22Rv1 (cell line): ENCODE measurements at regions not wholly inside any gene's neighbourhood (a gene's known extent, or its start where the extent isn't known, plus 50 kb on each side); places are given as distances from the start of the nearest gene placed in this dataset.
"Not testable (repeated sequence)": the region's sequence is repeated elsewhere in the genome, so short reads cannot be mapped to it uniquely, and the experiment has no call there.

Experiments used
- H3K27ac ChIP-seq: fragments of 450-650 bp; 2 replicates; pipeline ENCODE4 v1.5.1; 2017
- ZFX ChIP-seq: fragments of 450-650 bp; IDR thresholded peaks from 2 replicates; pipeline ENCODE4 v1.6.1; 2017; ENCODE audit warnings: antibody characterized with exemption, borderline replicate concordance
- TF ChIP-seq, protein P1 (sequence below): fragments of 450-650 bp; IDR thresholded peaks from 2 replicates; pipeline ENCODE4 v1.5.1; 2017; ENCODE audit warnings: mild to moderate bottlenecking

GRCh38 chr1:98288494-98288893 lies 367.7 kb upstream of the DPYD start:
- H3K27ac ChIP-seq, result no peak overlapping the region
- TF ChIP-seq ZFX, result no peak
- TF ChIP-seq, protein P1, sequence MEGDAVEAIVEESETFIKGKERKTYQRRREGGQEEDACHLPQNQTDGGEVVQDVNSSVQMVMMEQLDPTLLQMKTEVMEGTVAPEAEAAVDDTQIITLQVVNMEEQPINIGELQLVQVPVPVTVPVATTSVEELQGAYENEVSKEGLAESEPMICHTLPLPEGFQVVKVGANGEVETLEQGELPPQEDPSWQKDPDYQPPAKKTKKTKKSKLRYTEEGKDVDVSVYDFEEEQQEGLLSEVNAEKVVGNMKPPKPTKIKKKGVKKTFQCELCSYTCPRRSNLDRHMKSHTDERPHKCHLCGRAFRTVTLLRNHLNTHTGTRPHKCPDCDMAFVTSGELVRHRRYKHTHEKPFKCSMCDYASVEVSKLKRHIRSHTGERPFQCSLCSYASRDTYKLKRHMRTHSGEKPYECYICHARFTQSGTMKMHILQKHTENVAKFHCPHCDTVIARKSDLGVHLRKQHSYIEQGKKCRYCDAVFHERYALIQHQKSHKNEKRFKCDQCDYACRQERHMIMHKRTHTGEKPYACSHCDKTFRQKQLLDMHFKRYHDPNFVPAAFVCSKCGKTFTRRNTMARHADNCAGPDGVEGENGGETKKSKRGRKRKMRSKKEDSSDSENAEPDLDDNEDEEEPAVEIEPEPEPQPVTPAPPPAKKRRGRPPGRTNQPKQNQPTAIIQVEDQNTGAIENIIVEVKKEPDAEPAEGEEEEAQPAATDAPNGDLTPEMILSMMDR, result no peak

- TF ChIP-seq, protein P1, result no peak
- no peak overlapping the region for H3K27ac ChIP-seq
These were observed 366.8 kb upstream of the DPYD start for GRCh38 chr1:98287626-98288025.

- TF ChIP-seq ZFX, result no peak
- TF ChIP-seq, protein P1, result no peak
These were observed 365.8 kb upstream of the DPYD start for GRCh38 chr1:98286656-98287055.

GRCh38 chr1:98285286-98285685 lies 364.5 kb upstream of the DPYD start:
- H3K27ac ChIP-seq, result not testable (repeated sequence)

More at GRCh38 chr1:98286656-98287055, 365.8 kb upstream of the DPYD start:
- H3K27ac ChIP-seq, result no peak overlapping the region

GRCh38 chr1:98280049-98280448 lies 359.2 kb upstream of the DPYD start:
- no peak overlapping the region for H3K27ac ChIP-seq
- TF ChIP-seq, protein P1, result no peak
- TF ChIP-seq ZFX, result no peak

DNA sequence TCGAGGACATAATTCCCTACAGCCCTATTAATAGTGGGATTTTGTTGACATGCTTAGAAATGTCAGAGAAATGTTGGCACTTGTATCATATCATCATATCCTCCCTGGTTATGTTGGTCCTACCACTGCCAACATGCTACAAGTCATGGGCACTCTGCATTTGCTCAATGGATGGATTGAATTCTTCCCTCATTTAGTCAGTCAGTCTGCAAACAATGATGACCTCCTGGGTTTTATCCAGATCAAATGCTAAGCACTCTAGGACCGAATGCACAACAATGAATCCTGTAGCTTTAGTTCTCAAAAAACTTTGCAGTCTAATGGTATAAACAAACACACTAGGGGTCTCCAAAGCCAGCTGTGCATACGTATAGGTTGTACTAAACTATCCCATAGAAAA lies 357.2 kb upstream of the DPYD start:
- no peak overlapping the region for H3K27ac ChIP-seq
- TF ChIP-seq ZFX, result no peak
- TF ChIP-seq, protein P1, result no peak

GRCh38 chr1:98277118-98277517 lies 356.3 kb upstream of the DPYD start:
- H3K27ac ChIP-seq, result no peak overlapping the region
- TF ChIP-seq, protein P1, result no peak
- TF ChIP-seq ZFX, result no peak

DNA sequence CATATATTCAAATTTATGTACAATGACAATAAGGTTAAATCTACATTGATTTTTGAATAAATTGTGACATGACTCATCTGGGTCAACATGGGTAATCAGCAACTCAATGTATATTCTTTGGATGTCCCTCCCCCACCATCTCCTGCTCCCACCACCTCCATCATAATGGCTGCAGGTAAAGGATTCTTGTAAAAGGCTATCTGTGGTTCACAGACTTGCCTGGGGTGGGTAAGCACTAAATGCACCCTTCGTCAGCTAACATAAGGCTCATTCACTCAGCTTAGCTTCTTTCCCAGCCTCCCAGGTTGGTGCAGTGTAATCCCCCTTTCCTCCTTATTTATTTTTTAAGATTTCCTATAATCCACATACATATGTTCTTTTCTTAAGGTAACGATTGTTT lies 355.7 kb upstream of the DPYD start:
- no peak for TF ChIP-seq ZFX
- TF ChIP-seq, protein P1, result no peak
- no peak overlapping the region for H3K27ac ChIP-seq
